IPS-NIHi11 (cell line): ENCODE measurements at regions not wholly inside any gene's neighbourhood (a gene's known extent, or its start where the extent isn't known, plus 50 kb on each side); places are given as distances from the start of the nearest gene placed in this dataset.
"Not testable (repeated sequence)": the region's sequence is repeated elsewhere in the genome, so short reads cannot be mapped to it uniquely, and the experiment has no call there.

Experiments used
- DNase-seq: peaks from one replicate; pipeline ENCODE4 v3.0.0; 2012; ENCODE audit warnings: mixed read lengths, low spot score

- no peak for DNase-seq
These were observed 279.4 kb downstream of the FAT4 start for GRCh38 chr4:125594056-125594602.

GRCh38 chr4:125605926-125606325 is 291.2 kb downstream of the FAT4 start:
- not testable (repeated sequence) for DNase-seq

- DNase-seq, result no peak
These were observed 305.5 kb downstream of the FAT4 start for GRCh38 chr4:125620066-125620860.

GRCh38 chr4:125624951-125625350 is 310.2 kb downstream of the FAT4 start:
- DNase-seq, result no peak

GRCh38 chr4:125626946-125627345 is 312.2 kb downstream of the FAT4 start:
- DNase-seq, result no peak

- DNase-seq, result peak; percentile 65
These were observed 324.4 kb downstream of the FAT4 start for GRCh38 chr4:125639182-125639621.

- no peak for DNase-seq
These were observed 326.9 kb downstream of the FAT4 start for GRCh38 chr4:125641611-125642010.

- DNase-seq, result no peak
These were observed 327.9 kb downstream of the FAT4 start for GRCh38 chr4:125642645-125643044.

GRCh38 chr4:125649452-125649851 is 334.7 kb downstream of the FAT4 start:
- no peak for DNase-seq

- DNase-seq, result no peak
These were observed 335.8 kb downstream of the FAT4 start for GRCh38 chr4:125650557-125650956.

GRCh38 chr4:125651707-125652357 is 337.1 kb downstream of the FAT4 start:
- not testable (repeated sequence) for DNase-seq

GRCh38 chr4:125658773-125659172 is 344.0 kb downstream of the FAT4 start:
- DNase-seq, result no peak

- peak; percentile 10 for DNase-seq
These were observed 349.4 kb downstream of the FAT4 start for GRCh38 chr4:125663896-125664767.

- DNase-seq, result no peak
These were observed 351.9 kb downstream of the FAT4 start for GRCh38 chr4:125666635-125667034.

GRCh38 chr4:125676156-125676555 is 361.4 kb downstream of the FAT4 start:
- no peak for DNase-seq

- no peak for DNase-seq
These were observed 361.8 kb downstream of the FAT4 start for GRCh38 chr4:125676583-125676982.

- no peak for DNase-seq
These were observed 363.0 kb downstream of the FAT4 start for GRCh38 chr4:125677665-125678307.

- DNase-seq, result no peak
These were observed 365.2 kb downstream of the FAT4 start for GRCh38 chr4:125679989-125680388.

- DNase-seq, result peak; percentile 34
These were observed 366.5 kb downstream of the FAT4 start for GRCh38 chr4:125681240-125681639.

- no peak for DNase-seq
These were observed 368.0 kb downstream of the FAT4 start for GRCh38 chr4:125682730-125683129.

GRCh38 chr4:125688841-125689240 is 374.1 kb downstream of the FAT4 start:
- no peak for DNase-seq

- DNase-seq, result no peak
These were observed 375.1 kb downstream of the FAT4 start for GRCh38 chr4:125689805-125690204.
